ENCODE measurements at regions not wholly inside any gene's neighbourhood (a gene's known extent, or its start where the extent isn't known, plus 50 kb on each side); places are given as distances from the start of the nearest gene placed in this dataset.

DNA sequence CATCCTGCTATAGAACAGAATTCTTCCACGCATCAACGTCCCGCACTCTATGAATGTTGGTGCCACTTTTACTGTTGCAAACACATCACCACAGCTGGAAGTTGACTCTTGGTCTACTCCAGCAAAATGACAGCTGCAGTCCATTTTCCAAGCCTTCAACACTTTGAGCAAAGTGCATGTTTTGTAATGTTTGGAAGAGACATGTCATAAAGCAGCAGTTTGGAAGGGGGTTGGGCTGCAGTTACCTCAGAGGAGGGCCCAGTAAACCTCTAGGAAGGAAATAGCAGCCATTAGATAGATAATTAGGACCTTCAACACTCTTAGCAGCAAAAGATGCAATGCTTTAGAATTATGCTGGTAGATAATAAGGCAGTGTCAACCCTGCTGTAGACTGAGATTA, 323.6 kb downstream of the TDRD3 start:
- Histone ChIP-seq H3K4me3 (no peak overlapping the region), H3K36me3 (no peaks in the 10 kb centered on the region), H3K9me3 (no peaks in the 10 kb centered on the region), H3K27me3 (no peaks in the 10 kb centered on the region), H3K4me1 (no peaks in the 10 kb centered on the region), H3K27ac (no peak overlapping the region)
- TF ChIP-seq, protein P1, sequence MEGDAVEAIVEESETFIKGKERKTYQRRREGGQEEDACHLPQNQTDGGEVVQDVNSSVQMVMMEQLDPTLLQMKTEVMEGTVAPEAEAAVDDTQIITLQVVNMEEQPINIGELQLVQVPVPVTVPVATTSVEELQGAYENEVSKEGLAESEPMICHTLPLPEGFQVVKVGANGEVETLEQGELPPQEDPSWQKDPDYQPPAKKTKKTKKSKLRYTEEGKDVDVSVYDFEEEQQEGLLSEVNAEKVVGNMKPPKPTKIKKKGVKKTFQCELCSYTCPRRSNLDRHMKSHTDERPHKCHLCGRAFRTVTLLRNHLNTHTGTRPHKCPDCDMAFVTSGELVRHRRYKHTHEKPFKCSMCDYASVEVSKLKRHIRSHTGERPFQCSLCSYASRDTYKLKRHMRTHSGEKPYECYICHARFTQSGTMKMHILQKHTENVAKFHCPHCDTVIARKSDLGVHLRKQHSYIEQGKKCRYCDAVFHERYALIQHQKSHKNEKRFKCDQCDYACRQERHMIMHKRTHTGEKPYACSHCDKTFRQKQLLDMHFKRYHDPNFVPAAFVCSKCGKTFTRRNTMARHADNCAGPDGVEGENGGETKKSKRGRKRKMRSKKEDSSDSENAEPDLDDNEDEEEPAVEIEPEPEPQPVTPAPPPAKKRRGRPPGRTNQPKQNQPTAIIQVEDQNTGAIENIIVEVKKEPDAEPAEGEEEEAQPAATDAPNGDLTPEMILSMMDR (IDR thresholded peaks at IDR 0.05) = no peak
- no peak for DNase-seq (ENCODE audit: low spot score)

DNA sequence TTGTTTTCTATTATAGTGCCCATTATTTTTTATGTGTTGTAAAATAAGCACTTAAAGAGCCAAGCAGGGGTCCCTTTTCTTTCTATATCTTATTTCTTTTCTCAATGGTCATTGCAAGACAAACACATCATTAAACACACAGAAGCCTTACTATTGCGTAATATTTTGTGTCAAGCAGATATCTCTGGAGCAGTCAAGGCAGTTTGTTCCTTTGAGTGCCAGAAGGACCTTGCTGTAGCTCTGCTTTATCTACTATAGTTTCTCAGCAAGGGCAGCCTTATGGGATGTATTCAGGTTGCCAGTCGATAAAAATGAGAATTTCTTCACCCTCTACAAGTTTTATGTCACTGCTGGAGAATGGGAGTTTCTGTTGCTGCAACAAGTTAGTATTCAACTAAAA, 319.3 kb downstream of the TDRD3 start:
- no peaks in the 10 kb centered on the region for H3K27me3 ChIP-seq
- TF ChIP-seq, protein P1 (IDR thresholded peaks at IDR 0.05) = no peak
- no peaks in the 10 kb centered on the region for H3K4me1 ChIP-seq
- no peak for DNase-seq (ENCODE audit: low spot score)
- H3K4me3 ChIP-seq = no peak overlapping the region
- no peak overlapping the region for H3K27ac ChIP-seq
- no peaks in the 10 kb centered on the region for H3K36me3 ChIP-seq
- no peaks in the 10 kb centered on the region for H3K9me3 ChIP-seq

DNA sequence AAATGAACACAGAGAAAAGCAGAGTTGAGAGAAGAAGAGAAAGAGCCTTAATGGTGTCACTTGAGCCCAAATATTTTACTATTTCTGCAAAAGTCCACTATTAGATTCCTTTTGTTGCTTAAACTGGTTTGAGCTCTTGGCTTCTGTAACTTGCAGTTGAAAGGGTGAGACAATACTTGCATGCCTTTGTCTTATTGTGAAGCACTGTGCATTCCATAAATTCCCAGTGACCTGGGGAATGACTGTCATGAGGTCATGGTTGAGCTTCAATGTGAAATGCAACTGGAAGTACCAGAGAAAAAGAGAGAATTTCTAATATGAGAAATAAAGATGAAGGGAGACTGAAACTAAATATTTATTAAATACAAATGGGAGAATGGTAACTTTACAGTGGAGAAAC, 310.9 kb downstream of the TDRD3 start:
- DNase-seq (ENCODE audit: low spot score) = no peak
- no peaks in the 10 kb centered on the region for H3K27me3 ChIP-seq
- H3K27ac ChIP-seq = no peak overlapping the region
- TF ChIP-seq, protein P1 (IDR thresholded peaks at IDR 0.05) = no peak
- H3K9me3 ChIP-seq = no peaks in the 10 kb centered on the region
- no peak overlapping the region for H3K4me3 ChIP-seq
- H3K4me1 ChIP-seq = no peaks in the 10 kb centered on the region
- no peaks in the 10 kb centered on the region for H3K36me3 ChIP-seq

DNA sequence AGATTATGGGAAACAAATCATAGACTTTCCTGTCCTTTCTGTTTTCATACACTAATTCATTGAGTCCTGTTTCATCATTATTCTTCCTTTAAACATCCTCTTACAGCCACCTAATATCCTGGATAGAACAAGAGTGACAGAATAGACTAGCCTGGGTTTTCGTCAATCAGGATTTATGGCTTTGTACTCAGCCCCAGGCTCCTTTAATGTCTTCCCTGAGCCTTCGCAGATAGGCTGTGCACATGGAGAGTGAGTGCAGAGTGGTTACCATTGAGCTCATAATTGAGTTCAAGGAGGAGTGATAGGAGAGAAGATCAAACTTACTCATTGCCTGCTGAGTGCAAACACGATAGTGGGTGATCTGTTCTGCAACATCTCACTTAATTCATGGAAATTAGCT, 304.9 kb downstream of the TDRD3 start:
- H3K27me3 ChIP-seq = no peaks in the 10 kb centered on the region
- no peaks in the 10 kb centered on the region for H3K4me1 ChIP-seq
- DNase-seq (ENCODE audit: low spot score) = no peak
- no peak overlapping the region for H3K27ac ChIP-seq
- TF ChIP-seq, protein P1 (IDR thresholded peaks at IDR 0.05) = no peak
- no peak overlapping the region for H3K4me3 ChIP-seq
- H3K9me3 ChIP-seq = no peaks in the 10 kb centered on the region
- H3K36me3 ChIP-seq = no peaks in the 10 kb centered on the region

DNA sequence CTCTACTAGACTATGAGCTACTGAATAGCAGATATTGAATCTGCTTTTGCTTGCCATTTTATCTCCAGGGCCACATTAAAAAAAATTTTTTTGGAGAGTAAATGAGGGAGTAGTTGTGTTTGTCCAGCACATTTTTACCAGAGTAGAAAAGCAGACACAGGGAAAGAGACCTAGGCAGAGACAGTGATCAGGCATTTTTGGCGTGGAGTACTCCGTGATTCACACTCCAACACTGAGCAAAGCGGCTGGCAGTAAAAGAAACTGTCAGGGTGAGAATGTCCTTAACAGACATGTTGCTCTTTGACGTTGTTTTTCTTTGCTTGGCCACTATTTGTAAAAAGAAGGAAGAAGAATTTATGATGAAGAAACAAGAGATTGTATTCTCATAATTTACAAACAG, 304.0 kb downstream of the TDRD3 start:
- no peaks in the 10 kb centered on the region for H3K27me3 ChIP-seq
- no peak overlapping the region for H3K27ac ChIP-seq
- TF ChIP-seq, protein P1 (IDR thresholded peaks at IDR 0.05) = no peak
- H3K4me3 ChIP-seq = no peak overlapping the region
- DNase-seq (ENCODE audit: low spot score) = no peak
- no peaks in the 10 kb centered on the region for H3K9me3 ChIP-seq
- no peaks in the 10 kb centered on the region for H3K36me3 ChIP-seq
- H3K4me1 ChIP-seq = no peaks in the 10 kb centered on the region

DNA sequence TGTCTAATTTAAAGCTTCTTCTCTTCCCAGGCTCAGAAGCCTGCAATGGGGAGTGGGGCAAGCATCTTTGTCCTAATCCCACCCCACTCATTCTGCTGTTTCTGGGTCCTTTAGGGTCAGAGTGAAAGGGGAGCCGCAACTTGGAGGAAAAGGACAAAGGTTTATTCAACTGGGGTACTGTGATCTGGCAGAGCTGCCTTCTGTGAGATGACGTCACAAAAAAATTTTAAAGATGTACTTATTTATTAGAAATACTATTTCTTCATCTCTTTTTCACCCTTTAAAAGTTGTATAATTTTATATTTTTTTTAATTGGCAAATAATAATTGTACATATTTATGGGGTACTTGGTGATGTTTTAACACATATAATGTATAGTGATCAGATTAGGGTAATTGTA, 302.6 kb downstream of the TDRD3 start:
- DNase-seq (ENCODE audit: low spot score) = no peak

More for the DNA sequence above, 302.6 kb downstream of the TDRD3 start:
- Histone ChIP-seq H3K4me3 (no peak overlapping the region), H3K27ac (no peak overlapping the region), H3K4me1 (no peaks in the 10 kb centered on the region), H3K27me3 (no peaks in the 10 kb centered on the region), H3K9me3 (no peaks in the 10 kb centered on the region), H3K36me3 (no peaks in the 10 kb centered on the region)
- TF ChIP-seq, protein P1 (IDR thresholded peaks at IDR 0.05) = no peak
